ENCODE measurements at regions not wholly inside any gene's neighbourhood (a gene's known extent, or its start where the extent isn't known, plus 50 kb on each side); places are given as distances from the start of the nearest gene placed in this dataset.

DNA sequence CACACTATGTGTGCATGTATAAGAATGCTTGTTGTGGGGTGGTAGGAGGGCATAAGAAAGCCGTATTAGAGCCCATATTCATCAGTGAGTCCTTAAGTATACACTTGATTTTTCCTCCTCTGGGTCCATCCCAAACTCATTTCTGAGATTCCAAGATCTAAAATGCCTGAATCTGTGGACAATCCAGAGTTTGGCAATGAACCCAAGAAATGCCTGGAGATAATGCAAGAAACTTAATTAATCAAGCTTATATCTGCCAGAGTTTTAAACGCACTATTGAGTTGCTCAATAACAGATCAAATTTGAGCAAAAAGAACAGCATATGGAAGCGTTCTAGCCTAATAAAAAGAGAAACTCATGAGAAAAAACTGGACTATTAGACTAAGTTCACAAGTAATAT, 143.4 kb upstream of the NAV3 start:
- Histone ChIP-seq H2AFZ (no peak overlapping the region), H3K4me2 (no peak overlapping the region), H3K27ac (no peak overlapping the region), H3K36me3 (ENCODE audit: low read depth) (no peaks in the 10 kb centered on the region), H3K4me1 (replicated peaks; ENCODE audit: insufficient read depth) (no peaks in the 10 kb centered on the region), H4K20me1 (ENCODE audit: insufficient read depth) (no peaks in the 10 kb centered on the region), H3K4me3 (no peak overlapping the region), H3F3A (ENCODE audit: insufficient read depth, low read depth) (no peaks in the 10 kb centered on the region), H3K27me3 (ENCODE audit: insufficient read depth, low read depth) (no peaks in the 10 kb centered on the region), H3K79me2 (ENCODE audit: low read depth) (no peaks in the 10 kb centered on the region), H3K9me3 (ENCODE audit: insufficient read depth, low read depth) (no peaks in the 10 kb centered on the region), H3K9me2 (ENCODE audit: insufficient read depth) (no peaks in the 10 kb centered on the region; the same call in 1 of the 2 replicates)
- TF ChIP-seq EZH2 (IDR thresholded peaks at IDR 0.05; ENCODE audit: low read depth) (no peak), CTCF (conservative IDR thresholded peaks at IDR 0.05) (no peak)
- BruUV-seq (replicated peaks) = no TSS peak
- intact Hi-C loops (cut with micrococcal nuclease; ENCODE audit: unreplicated experiment) = loop anchor here (5.0 kb wide), 2 partner anchors 635 to 1065 kb away; no protein-coding TSS in a partner anchor
- CTCF ChIA-PET = no interaction called here
- POLR2A ChIA-PET (ENCODE audit: unreplicated experiment) = interaction anchor here (0.6 kb wide), 2 partner anchors 319 to 573 kb away, joined by 3 to 4 read pairs; no protein-coding TSS in a partner anchor
- no peak for DNase-seq

GRCh38 chr12:77686760-77687159, 143.9 kb upstream of the NAV3 start:
- H4K20me1 ChIP-seq (ENCODE audit: insufficient read depth) = no peaks in the 10 kb centered on the region
- intact Hi-C loops (cut with micrococcal nuclease; ENCODE audit: unreplicated experiment) = loop anchor here (5.0 kb wide), 2 partner anchors 634 to 1064 kb away; no protein-coding TSS in a partner anchor
- H3F3A ChIP-seq (ENCODE audit: insufficient read depth, low read depth) = no peaks in the 10 kb centered on the region
- no peaks in the 10 kb centered on the region for H3K9me3 ChIP-seq (ENCODE audit: insufficient read depth, low read depth)
- H3K4me2 ChIP-seq = no peak overlapping the region
- no peaks in the 10 kb centered on the region for H3K4me1 ChIP-seq (replicated peaks; ENCODE audit: insufficient read depth)
- TF ChIP-seq CTCF (conservative IDR thresholded peaks at IDR 0.05) (no peak; the same call in 1 of the 2 replicates), EZH2 (IDR thresholded peaks at IDR 0.05; ENCODE audit: low read depth) (no peak)
- no peak overlapping the region for H2AFZ ChIP-seq
- H3K36me3 ChIP-seq (ENCODE audit: low read depth) = no peaks in the 10 kb centered on the region
- BruUV-seq (replicated peaks) = no TSS peak
- no peak overlapping the region for H3K4me3 ChIP-seq
- H3K27me3 ChIP-seq (ENCODE audit: insufficient read depth, low read depth) = no peaks in the 10 kb centered on the region
- no peak overlapping the region for H3K27ac ChIP-seq
- no peaks in the 10 kb centered on the region; the same call in 1 of the 2 replicates for H3K9me2 ChIP-seq (ENCODE audit: insufficient read depth)
- CTCF ChIA-PET = no interaction called here
- no peak for DNase-seq
- H3K79me2 ChIP-seq (ENCODE audit: low read depth) = no peaks in the 10 kb centered on the region
- POLR2A ChIA-PET (ENCODE audit: unreplicated experiment) = interaction anchor here (0.6 kb wide), 1 partner anchor 572 kb away, joined by 4 read pairs; no protein-coding TSS in a partner anchor

GRCh38 chr12:77685901-77686300, 144.8 kb upstream of the NAV3 start:
- POLR2A ChIA-PET (ENCODE audit: unreplicated experiment) = no interaction called here
- no peaks in the 10 kb centered on the region for H3K9me3 ChIP-seq (ENCODE audit: insufficient read depth, low read depth)
- CTCF ChIA-PET = interaction anchor here (0.9 kb wide), 1 partner anchor 48 kb away, joined by 7 read pairs; no protein-coding TSS in a partner anchor
- H3K4me2 ChIP-seq = no peak overlapping the region
- H3K9me2 ChIP-seq (ENCODE audit: insufficient read depth) = no peaks in the 10 kb centered on the region; the same call in 1 of the 2 replicates
- H3F3A ChIP-seq (ENCODE audit: insufficient read depth, low read depth) = no peaks in the 10 kb centered on the region
- intact Hi-C loops (cut with micrococcal nuclease; ENCODE audit: unreplicated experiment) = loop anchor here (2.0 to 5.0 kb wide), 3 partner anchors 533 to 1064 kb away; no protein-coding TSS in a partner anchor
- TF ChIP-seq CTCF (conservative IDR thresholded peaks at IDR 0.05) = no peak
- TF ChIP-seq EZH2 (IDR thresholded peaks at IDR 0.05; ENCODE audit: low read depth) = no peak
- BruUV-seq (replicated peaks) = no TSS peak
- H3K27ac ChIP-seq = no peak overlapping the region
- no peaks in the 10 kb centered on the region for H4K20me1 ChIP-seq (ENCODE audit: insufficient read depth)
- no peak overlapping the region for H2AFZ ChIP-seq
- no peaks in the 10 kb centered on the region for H3K36me3 ChIP-seq (ENCODE audit: low read depth)
- H3K79me2 ChIP-seq (ENCODE audit: low read depth) = no peaks in the 10 kb centered on the region
- H3K4me3 ChIP-seq = no peak overlapping the region
- no peak for DNase-seq
- no peaks in the 10 kb centered on the region for H3K27me3 ChIP-seq (ENCODE audit: insufficient read depth, low read depth)
- no peaks in the 10 kb centered on the region for H3K4me1 ChIP-seq (replicated peaks; ENCODE audit: insufficient read depth)
